H1 (cell line): ENCODE measurements at regions not wholly inside any gene's neighbourhood (a gene's known extent, or its start where the extent isn't known, plus 50 kb on each side); places are given as distances from the start of the nearest gene placed in this dataset.

Experiments used
- CTCF ChIA-PET: fragments of 300-600 bp; sonication (Branson Sonifier 250); formaldehyde crosslinking; loops from one replicate; lab custom pipeline; 2021; ENCODE audit not compliant: partially characterized antibody; lab: Charles Lee
- POLR2A ChIA-PET: fragments of 300-600 bp; sonication (Branson Sonifier 250); formaldehyde crosslinking; loops from one replicate; lab custom pipeline; 2021; ENCODE audit warnings: inconsistent platforms; ENCODE audit not compliant: partially characterized antibody; lab: Charles Lee
- DNase-seq, 2 experiments: peaks; one replicate each; pipeline versions ENCODE4 v3.0.0 to v3.0.0-alpha.2; 2010 to 2022; ENCODE audit warnings: low spot score in 2 of 2, low read depth in 1 of 2, mixed read lengths in 1 of 2
- FAIRE-seq: peaks from 2 replicates; lab custom pipeline; 2011; peaks lifted over from hg19 to GRCh38; lab: Jason Lieb, UNC
- H2AFZ ChIP-seq: 2 replicates; pipeline ENCODE4 v1.8.1; 2012; ENCODE audit warnings: low read length, inconsistent platforms
- H2AK5ac ChIP-seq: 2 replicates; pipeline ENCODE4 v1.6.1; 2013; ENCODE audit warnings: low read depth, low read length
- H2BK120ac ChIP-seq: replicated peaks from 2 replicates; pipeline ENCODE3; 2013; ENCODE audit warnings: low read depth, low read length, inconsistent platforms
- H2BK12ac ChIP-seq: 2 replicates; pipeline ENCODE4 v1.6.1; 2013; ENCODE audit warnings: low read depth, low read length
- H2BK15ac ChIP-seq: 2 replicates; pipeline ENCODE4 v1.6.1; 2013; ENCODE audit warnings: low read length
- H2BK20ac ChIP-seq: 2 replicates; pipeline ENCODE4 v1.6.1; 2013; ENCODE audit warnings: low read length
- H2BK5ac ChIP-seq: 2 replicates; pipeline ENCODE4 v1.6.1; 2013; ENCODE audit warnings: low read depth, low read length
- H3K14ac ChIP-seq: 2 replicates; pipeline ENCODE4 v1.6.1; 2013; ENCODE audit warnings: inconsistent platforms; ENCODE audit not compliant: insufficient read length
- H3K18ac ChIP-seq: 2 replicates; pipeline ENCODE4 v1.6.1; 2013; ENCODE audit warnings: low read length; ENCODE audit errors: extremely low read depth
- H3K23ac ChIP-seq: 2 replicates; pipeline ENCODE4 v1.6.1; 2013; ENCODE audit warnings: inconsistent platforms; ENCODE audit not compliant: insufficient read length
- H3K23me2 ChIP-seq: 2 replicates; pipeline ENCODE4 v1.6.1; 2013; ENCODE audit warnings: low read depth, low read length
- H3K27ac ChIP-seq: 2 replicates; pipeline ENCODE4 v1.6.1; 2011; ENCODE audit warnings: low read depth, low read length, inconsistent platforms
- H3K27me3 ChIP-seq, 4 experiments: replicated peaks in 1 of 4; 1 replicate in 1 of 4; 2 replicates in 3 of 4; pipeline versions ENCODE4 v1.6.1 to v1.8.1; 2011 to 2013; ENCODE audit warnings: low read length in 3 of 4, mild to moderate bottlenecking in 3 of 4, inconsistent platforms in 2 of 4, mixed read lengths in 2 of 4, moderate library complexity in 1 of 4; ENCODE audit not compliant: control insufficient read depth in 3 of 4, insufficient read depth in 3 of 4; ENCODE audit errors: extremely low read depth in 1 of 4
- H3K36me3 ChIP-seq, 4 experiments: 2 replicates each; pipeline versions ENCODE4 v1.6.1 to v1.8.1; 2011 to 2013; ENCODE audit warnings: mild to moderate bottlenecking in 4 of 4, low read length in 3 of 4, moderate library complexity in 2 of 4, control low read depth in 1 of 4, inconsistent platforms in 1 of 4; ENCODE audit not compliant: insufficient read depth in 4 of 4, control insufficient read depth in 2 of 4
- H3K4ac ChIP-seq: replicated peaks from 2 replicates; pipeline ENCODE3; 2013; ENCODE audit warnings: low read length, low read depth, mixed read lengths, inconsistent platforms; ENCODE audit not compliant: insufficient read length
- H3K4me1 ChIP-seq, 4 experiments: replicated peaks in 1 of 4; 1 replicate in 1 of 4; 2 replicates in 3 of 4; pipeline versions ENCODE4 v1.6.1 to v1.8.1; 2011 to 2013; ENCODE audit warnings: low read length in 3 of 4, inconsistent platforms in 2 of 4, mixed read lengths in 1 of 4; ENCODE audit not compliant: insufficient read depth in 4 of 4, control insufficient read depth in 3 of 4
- H3K4me2 ChIP-seq, 2 experiments: 2 replicates each; pipeline versions ENCODE4 v1.6.1 to v1.8.1; 2011 to 2013; ENCODE audit warnings: low read depth in 2 of 2, low read length in 2 of 2, control low read depth in 1 of 2, inconsistent platforms in 1 of 2, mild to moderate bottlenecking in 1 of 2; ENCODE audit not compliant: insufficient read depth in 1 of 2
- H3K4me3 ChIP-seq, 4 experiments: fragments of 200-600, 300-600 bp in 1 of 4; sonication (generic), shearing (Covaris generic), sonication (Bioruptor Twin) in 1 of 4; 2 replicates each; pipeline versions ENCODE4 v1.5.1 to v1.8.1; 2011 to 2016; ENCODE audit warnings: low read length in 4 of 4, low read depth in 3 of 4, control low read depth in 2 of 4, inconsistent platforms in 2 of 4, mild to moderate bottlenecking in 2 of 4, mixed read lengths in 1 of 4, moderate library complexity in 1 of 4; ENCODE audit not compliant: insufficient read depth in 2 of 4; ENCODE audit errors: extremely low read depth in 1 of 4
- H3K56ac ChIP-seq: replicated peaks from 2 replicates; pipeline ENCODE3; 2013; ENCODE audit warnings: low read depth, mild to moderate bottlenecking, mixed read lengths, low read length, inconsistent platforms; ENCODE audit not compliant: insufficient read length
- H3K79me1 ChIP-seq: 2 replicates; pipeline ENCODE4 v1.6.1; 2013; ENCODE audit warnings: low read depth, low read length, control low read depth
- H3K79me2 ChIP-seq, 2 experiments: 2 replicates each; pipeline versions ENCODE4 v1.6.1 to v1.8.1; 2012 to 2013; ENCODE audit warnings: low read length in 2 of 2, mild to moderate bottlenecking in 2 of 2, inconsistent platforms in 1 of 2; ENCODE audit not compliant: insufficient read depth in 2 of 2, control insufficient read depth in 1 of 2
- H3K9ac ChIP-seq, 4 experiments: replicated peaks in 1 of 4; 1 replicate in 1 of 4; 2 replicates in 3 of 4; pipeline versions ENCODE4 v1.6.1 to v1.8.1; 2011 to 2013; ENCODE audit warnings: low read depth in 3 of 4, low read length in 3 of 4, control low read depth in 2 of 4, mild to moderate bottlenecking in 2 of 4, moderate library complexity in 2 of 4, inconsistent platforms in 1 of 4; ENCODE audit errors: extremely low read depth in 1 of 4
- H3K9me3 ChIP-seq, 2 experiments: 2 replicates each; pipeline versions ENCODE4 v1.6.1 to v1.8.1; 2012 to 2013; ENCODE audit warnings: mild to moderate bottlenecking in 2 of 2, moderate library complexity in 2 of 2, control low read depth in 1 of 2, inconsistent platforms in 1 of 2, low read depth in 1 of 2, low read length in 1 of 2, mixed read lengths in 1 of 2; ENCODE audit not compliant: insufficient read depth in 2 of 2
- H4K20me1 ChIP-seq, 2 experiments: replicated peaks in 1 of 2; 2 replicates each; pipeline versions ENCODE3 to v1.8.1; 2011 to 2013; ENCODE audit warnings: inconsistent platforms in 2 of 2, low read length in 2 of 2, mild to moderate bottlenecking in 1 of 2; ENCODE audit not compliant: insufficient read depth in 2 of 2, control insufficient read depth in 1 of 2
- H4K5ac ChIP-seq: 2 replicates; pipeline ENCODE4 v1.6.1; 2013; ENCODE audit warnings: low read length, low read depth, mixed read lengths, inconsistent platforms; ENCODE audit not compliant: insufficient read length
- H4K8ac ChIP-seq: 2 replicates; pipeline ENCODE4 v1.8.0; 2013; ENCODE audit warnings: mild to moderate bottlenecking, moderate library complexity, low read length, inconsistent platforms; ENCODE audit not compliant: insufficient read depth; ENCODE audit errors: extremely low read depth
- H4K91ac ChIP-seq: replicated peaks from 2 replicates; pipeline ENCODE3; 2013; ENCODE audit warnings: low read length, mixed read lengths, inconsistent platforms; ENCODE audit not compliant: insufficient read length
- CEBPB ChIP-seq: IDR thresholded peaks from 2 replicates; pipeline ENCODE4 v1.6.1; 2012; ENCODE audit warnings: low read depth, low read length
- EZH2 ChIP-seq: fragments of 200-600 bp; sonication (generic); IDR thresholded peaks from 2 replicates; pipeline ENCODE4 v1.7.1; 2012; ENCODE audit warnings: low read depth, mild to moderate bottlenecking, moderate library complexity, low read length, inconsistent platforms; ENCODE audit not compliant: severe bottlenecking
- YY1 ChIP-seq: IDR thresholded peaks from 2 replicates; pipeline ENCODE4 v1.6.1; 2011; ENCODE audit warnings: low read depth, mild to moderate bottlenecking, low read length
- WGBS, 2 experiments: shearing (Covaris generic) in 1 of 2; methylation state at CpG; one replicate each; pipeline versions ENCODE4 v1.1.6 to v1.1.7; 2013 to 2015; ENCODE audit warnings: low lambda C conversion rate in 2 of 2, mixed read lengths in 2 of 2, inconsistent platforms in 1 of 2, low coverage in 1 of 2, missing lambda C conversion rate in 1 of 2; ENCODE audit not compliant: insufficient replicate concordance in 2 of 2, insufficient coverage in 1 of 2, insufficient read length in 1 of 2; ENCODE audit errors: extremely low coverage in 1 of 2, missing lambda C conversion rate in 1 of 2; 5-methylcytosine and 5-hydroxymethylcytosine counted together
- TF ChIP-seq, protein P1 (sequence below): IDR thresholded peaks from 2 replicates; pipeline ENCODE4 v1.6.1; 2011; ENCODE audit warnings: low read length, improper control_type of control experiment

DNA sequence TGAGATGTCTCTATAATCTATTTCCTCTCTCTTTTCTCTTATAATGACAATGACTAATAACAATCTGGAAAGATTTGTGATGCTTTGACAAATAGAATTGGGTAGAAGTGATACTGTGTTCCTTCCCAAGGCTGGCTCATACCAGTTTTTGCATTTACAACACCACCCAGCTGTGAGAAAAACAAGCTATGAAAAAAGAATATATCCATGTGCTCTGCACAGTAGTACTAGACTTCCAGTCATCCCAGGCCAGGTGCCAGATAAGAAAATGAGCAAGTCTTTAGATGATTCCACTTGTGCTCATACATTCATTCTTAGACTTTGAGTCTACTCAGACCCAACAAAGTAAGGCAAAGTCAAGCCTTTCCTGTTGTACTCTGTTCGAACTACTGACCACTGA is 350.2 kb upstream of the POU1F1 start:
- Histone ChIP-seq H3K79me2 (no peaks in the 10 kb centered on the region), H3K27me3 (no peaks in the 10 kb centered on the region), H3K14ac (no peak overlapping the region), H2BK12ac (no peak overlapping the region), H3K18ac (no peak overlapping the region), H2AFZ (no peak overlapping the region), H2AK5ac (no peak overlapping the region), H4K20me1 (no peaks in the 10 kb centered on the region), H3K79me1 (no peaks in the 10 kb centered on the region), H3K9ac (no peak overlapping the region), H3K4me2 (no peak overlapping the region), H3K23ac (no peak overlapping the region), H3K4me3 (no peak overlapping the region), H3K23me2 (no peaks in the 10 kb centered on the region), H3K27ac (no peak overlapping the region), H2BK120ac (no peak overlapping the region), H3K4me1 (no peaks in the 10 kb centered on the region), H2BK5ac (no peak overlapping the region), H4K8ac (no peak overlapping the region), H3K56ac (no peak overlapping the region), H3K9me3 (no peaks in the 10 kb centered on the region), H4K91ac (no peak overlapping the region), H2BK20ac (no peak overlapping the region), H3K4ac (no peak overlapping the region), H2BK15ac (no peak overlapping the region), H3K36me3 (no peaks in the 10 kb centered on the region), H4K5ac (no peak overlapping the region)
- TF ChIP-seq, protein P1, sequence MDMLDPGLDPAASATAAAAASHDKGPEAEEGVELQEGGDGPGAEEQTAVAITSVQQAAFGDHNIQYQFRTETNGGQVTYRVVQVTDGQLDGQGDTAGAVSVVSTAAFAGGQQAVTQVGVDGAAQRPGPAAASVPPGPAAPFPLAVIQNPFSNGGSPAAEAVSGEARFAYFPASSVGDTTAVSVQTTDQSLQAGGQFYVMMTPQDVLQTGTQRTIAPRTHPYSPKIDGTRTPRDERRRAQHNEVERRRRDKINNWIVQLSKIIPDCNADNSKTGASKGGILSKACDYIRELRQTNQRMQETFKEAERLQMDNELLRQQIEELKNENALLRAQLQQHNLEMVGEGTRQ = no peak
- no peak for TF ChIP-seq CEBPB
- TF ChIP-seq YY1 = no peak
- no peak for TF ChIP-seq EZH2
- FAIRE-seq (no peak), DNase-seq (no peak)
- ChIA-PET POLR2A (no interaction called here), CTCF (interaction anchor here (0.8 to 2.5 kb wide), 2 partner anchors 11 to 269 kb away, joined by 3 to 7 read pairs; no protein-coding TSS in a partner anchor)
- 91% methylated on average over 1 of the region's 1 CpG; no CpG with 5 or more reads in 1 of the 2 experiments for WGBS, 2 experiments
